ENCODE measurements at regions not wholly inside any gene's neighbourhood (a gene's known extent, or its start where the extent isn't known, plus 50 kb on each side); places are given as distances from the start of the nearest gene placed in this dataset.

DNA sequence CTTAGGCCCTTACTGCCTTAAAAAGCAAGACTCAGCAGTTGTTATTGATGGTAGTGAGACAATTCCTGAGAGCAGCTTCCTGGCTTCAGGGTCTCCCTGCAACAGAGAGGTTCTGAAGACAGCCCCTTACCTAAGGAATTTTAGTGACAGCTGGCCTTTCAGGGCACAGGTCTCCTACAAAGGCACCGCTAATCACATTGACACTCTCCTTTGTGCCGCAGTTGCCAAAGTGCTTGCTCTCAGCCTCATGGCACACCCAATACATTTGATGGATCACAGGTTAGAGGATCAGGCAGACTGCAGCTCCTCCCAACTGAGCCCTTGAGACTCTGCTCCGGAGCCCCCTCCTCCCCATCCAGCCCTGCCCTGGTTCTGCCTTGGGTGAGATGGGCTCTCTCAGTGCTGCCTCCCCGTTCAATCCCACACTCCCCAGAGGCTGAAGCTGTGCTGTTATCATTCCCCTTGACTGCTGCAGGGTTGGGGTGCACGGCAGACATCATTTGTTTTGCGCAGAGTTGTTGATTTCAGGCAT lies 198.2 kb downstream of the EMX2 start:
- Histone ChIP-seq H2BK12ac (ENCODE audit: low read depth, low read length) (no peak overlapping the region), H2BK20ac (ENCODE audit: low read length) (no peak overlapping the region), H3K36me3 (ENCODE audit: control insufficient read depth in 2 of 4, insufficient read depth in 4 of 4, low read length in 3 of 4) (no peaks in the 10 kb centered on the region), H4K91ac (replicated peaks; ENCODE audit: insufficient read length, low read length) (no peak overlapping the region), H3K9ac (replicated peaks in 1 of 4; ENCODE audit: extremely low read depth in 1 of 4, low read depth in 3 of 4, low read length in 3 of 4) (no peak overlapping the region), H3K4ac (replicated peaks; ENCODE audit: insufficient read length, low read depth, low read length) (no peak overlapping the region), H3K23me2 (ENCODE audit: low read depth, low read length) (no peaks in the 10 kb centered on the region), H2BK15ac (ENCODE audit: low read length) (no peak overlapping the region), H4K5ac (ENCODE audit: insufficient read length, low read depth, low read length) (no peak overlapping the region), H2BK5ac (ENCODE audit: low read depth, low read length) (no peak overlapping the region), H3K23ac (ENCODE audit: insufficient read length) (no peak overlapping the region), H3K56ac (replicated peaks; ENCODE audit: insufficient read length, low read depth, low read length) (no peak overlapping the region), H3K27me3 (replicated peaks in 1 of 4; ENCODE audit: control insufficient read depth in 3 of 4, extremely low read depth in 1 of 4, insufficient read depth in 3 of 4, low read length in 3 of 4) (peaks cover under 1 to 15% (median 11%) of the 10 kb centered on the region in 4 experiments), H3K4me2 (ENCODE audit: insufficient read depth in 1 of 2, low read depth in 2 of 2, low read length in 2 of 2) (no peak overlapping the region), H3K9me3 (ENCODE audit: insufficient read depth in 2 of 2, low read depth in 1 of 2, low read length in 1 of 2) (no peaks in the 10 kb centered on the region), H2BK120ac (replicated peaks; ENCODE audit: low read depth, low read length) (no peak overlapping the region), H3K4me1 (replicated peaks in 1 of 4; ENCODE audit: control insufficient read depth in 3 of 4, insufficient read depth in 4 of 4, low read length in 3 of 4) (no peaks in the 10 kb centered on the region; a peak in 1 of 7 replicates), H4K20me1 (replicated peaks in 1 of 2; ENCODE audit: control insufficient read depth in 1 of 2, insufficient read depth in 2 of 2, low read length in 2 of 2) (no peaks in the 10 kb centered on the region), H3K4me3 (ENCODE audit: extremely low read depth in 1 of 4, insufficient read depth in 2 of 4, low read depth in 3 of 4, low read length in 4 of 4) (no peak overlapping the region), H3K79me1 (ENCODE audit: low read depth, low read length) (no peaks in the 10 kb centered on the region), H2AK5ac (ENCODE audit: low read depth, low read length) (no peak overlapping the region), H3K14ac (ENCODE audit: insufficient read length) (no peak overlapping the region), H4K8ac (ENCODE audit: extremely low read depth, insufficient read depth, low read length) (no peak overlapping the region), H2AFZ (ENCODE audit: low read length) (no peak overlapping the region; the same call in 1 of the 2 replicates), H3K18ac (ENCODE audit: extremely low read depth, low read length) (no peak overlapping the region), H3K79me2 (ENCODE audit: control insufficient read depth in 1 of 2, insufficient read depth in 2 of 2, low read length in 2 of 2) (no peaks in the 10 kb centered on the region), H3K27ac (ENCODE audit: low read depth, low read length) (no peak overlapping the region)
- FAIRE-seq (no peak), DNase-seq (ENCODE audit: low read depth in 1 of 2, low spot score in 2 of 2) (no peak)
- ChIA-PET POLR2A (ENCODE audit: partially characterized antibody) (no interaction called here), CTCF (ENCODE audit: partially characterized antibody) (interaction anchor here (0.6 to 3.5 kb wide), 22 partner anchors 9 to 518 kb away, joined by 3 to 16 read pairs (median 4); no protein-coding TSS in a partner anchor)
- WGBS, 2 experiments (ENCODE audit: extremely low coverage in 1 of 2, insufficient coverage in 1 of 2, insufficient read length in 1 of 2, insufficient replicate concordance in 2 of 2, low coverage in 1 of 2, low lambda C conversion rate in 2 of 2, missing lambda C conversion rate in 1 of 2): 84% methylated on average over 6 of the region's 6 CpGs; no CpG with 5 or more reads in 1 of the 2 experiments
- TF ChIP-seq KDM4A (IDR thresholded peaks at IDR 0.05; ENCODE audit: low read depth, low read length, severe bottlenecking) (no peak), BRCA1 (IDR thresholded peaks at IDR 0.05; ENCODE audit: low read depth, low read length) (no peak), SRF (IDR thresholded peaks at IDR 0.05; ENCODE audit: low read depth, low read length) (no peak), CREB1 (IDR thresholded peaks at IDR 0.05) (no peak), SUZ12 (IDR thresholded peaks at IDR 0.05; ENCODE audit: low read length) (no peak), NRF1 (IDR thresholded peaks at IDR 0.05; ENCODE audit: low read depth, low read length) (no peak), MAFK (IDR thresholded peaks at IDR 0.05; ENCODE audit: low read depth, low read length) (no peak), ZNF274 (IDR thresholded peaks at IDR 0.05; ENCODE audit: borderline replicate concordance, extremely low read depth, low read length) (no peak), SP1 (IDR thresholded peaks at IDR 0.05; ENCODE audit: low read depth, low read length) (no peak), GTF2F1 (IDR thresholded peaks at IDR 0.05; ENCODE audit: borderline replicate concordance, low read depth, low read length) (no peak)
- TF ChIP-seq, protein P1, sequence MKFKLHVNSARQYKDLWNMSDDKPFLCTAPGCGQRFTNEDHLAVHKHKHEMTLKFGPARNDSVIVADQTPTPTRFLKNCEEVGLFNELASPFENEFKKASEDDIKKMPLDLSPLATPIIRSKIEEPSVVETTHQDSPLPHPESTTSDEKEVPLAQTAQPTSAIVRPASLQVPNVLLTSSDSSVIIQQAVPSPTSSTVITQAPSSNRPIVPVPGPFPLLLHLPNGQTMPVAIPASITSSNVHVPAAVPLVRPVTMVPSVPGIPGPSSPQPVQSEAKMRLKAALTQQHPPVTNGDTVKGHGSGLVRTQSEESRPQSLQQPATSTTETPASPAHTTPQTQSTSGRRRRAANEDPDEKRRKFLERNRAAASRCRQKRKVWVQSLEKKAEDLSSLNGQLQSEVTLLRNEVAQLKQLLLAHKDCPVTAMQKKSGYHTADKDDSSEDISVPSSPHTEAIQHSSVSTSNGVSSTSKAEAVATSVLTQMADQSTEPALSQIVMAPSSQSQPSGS (IDR thresholded peaks at IDR 0.05; ENCODE audit: low read length): no peak
- TF ChIP-seq, protein P2, sequence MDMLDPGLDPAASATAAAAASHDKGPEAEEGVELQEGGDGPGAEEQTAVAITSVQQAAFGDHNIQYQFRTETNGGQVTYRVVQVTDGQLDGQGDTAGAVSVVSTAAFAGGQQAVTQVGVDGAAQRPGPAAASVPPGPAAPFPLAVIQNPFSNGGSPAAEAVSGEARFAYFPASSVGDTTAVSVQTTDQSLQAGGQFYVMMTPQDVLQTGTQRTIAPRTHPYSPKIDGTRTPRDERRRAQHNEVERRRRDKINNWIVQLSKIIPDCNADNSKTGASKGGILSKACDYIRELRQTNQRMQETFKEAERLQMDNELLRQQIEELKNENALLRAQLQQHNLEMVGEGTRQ (IDR thresholded peaks at IDR 0.05; ENCODE audit: low read length): no peak

Data from H1 (cell line).